ENCODE measurements at regions not wholly inside any gene's neighbourhood (a gene's known extent, or its start where the extent isn't known, plus 50 kb on each side); places are given as distances from the start of the nearest gene placed in this dataset.

- no peaks in the 10 kb centered on the region for H3K79me1 ChIP-seq (ENCODE audit: low read depth, low read length)
- H3K9me3 ChIP-seq (ENCODE audit: insufficient read depth in 2 of 2, low read depth in 1 of 2, low read length in 1 of 2) = no peaks in the 10 kb centered on the region
- H2BK5ac ChIP-seq (ENCODE audit: low read depth, low read length) = no peak overlapping the region
- H3K18ac ChIP-seq (ENCODE audit: extremely low read depth, low read length) = no peak overlapping the region
- CTCF ChIA-PET (ENCODE audit: partially characterized antibody) = interaction anchor here (1.1 to 2.2 kb wide), 2 partner anchors 10 to 41 kb away, joined by 3 to 9 read pairs; no protein-coding TSS in a partner anchor
- H2BK20ac ChIP-seq (ENCODE audit: low read length) = no peak overlapping the region
- H3K14ac ChIP-seq (ENCODE audit: insufficient read length) = no peak overlapping the region
- no peak overlapping the region for H2BK15ac ChIP-seq (ENCODE audit: low read length)
- H4K5ac ChIP-seq (ENCODE audit: insufficient read length, low read depth, low read length) = no peak overlapping the region
- no peak overlapping the region for H2AFZ ChIP-seq (ENCODE audit: low read length)
- WGBS, 2 experiments (ENCODE audit: extremely low coverage in 1 of 2, insufficient coverage in 1 of 2, insufficient read length in 1 of 2, insufficient replicate concordance in 2 of 2, low coverage in 1 of 2, low lambda C conversion rate in 2 of 2, missing lambda C conversion rate in 1 of 2) = 37% methylated on average over 2 of the region's 2 CpGs; no CpG with 5 or more reads in 1 of the 2 experiments
- no peak overlapping the region for H3K4me2 ChIP-seq (ENCODE audit: insufficient read depth in 1 of 2, low read depth in 2 of 2, low read length in 2 of 2)
- no peak overlapping the region for H3K4me3 ChIP-seq (ENCODE audit: extremely low read depth in 1 of 4, insufficient read depth in 2 of 4, low read depth in 3 of 4, low read length in 4 of 4)
- H3K27me3 ChIP-seq (replicated peaks in 1 of 4; ENCODE audit: control insufficient read depth in 3 of 4, extremely low read depth in 1 of 4, insufficient read depth in 3 of 4, low read length in 3 of 4) = no peaks in the 10 kb centered on the region
- no peaks in the 10 kb centered on the region for H3K79me2 ChIP-seq (ENCODE audit: control insufficient read depth in 1 of 2, insufficient read depth in 2 of 2, low read length in 2 of 2)
- H2AK5ac ChIP-seq (ENCODE audit: low read depth, low read length) = no peak overlapping the region
- no peak overlapping the region for H3K9ac ChIP-seq (replicated peaks in 1 of 4; ENCODE audit: extremely low read depth in 1 of 4, low read depth in 3 of 4, low read length in 3 of 4)
- H4K20me1 ChIP-seq (replicated peaks in 1 of 2; ENCODE audit: control insufficient read depth in 1 of 2, insufficient read depth in 2 of 2, low read length in 2 of 2) = no peaks in the 10 kb centered on the region
- POLR2A ChIA-PET (ENCODE audit: partially characterized antibody) = no interaction called here
- H4K8ac ChIP-seq (ENCODE audit: extremely low read depth, insufficient read depth, low read length) = no peak overlapping the region
- H3K4me1 ChIP-seq (replicated peaks in 1 of 4; ENCODE audit: control insufficient read depth in 3 of 4, insufficient read depth in 4 of 4, low read length in 3 of 4) = no peaks in the 10 kb centered on the region
- no peaks in the 10 kb centered on the region for H3K36me3 ChIP-seq (ENCODE audit: control insufficient read depth in 2 of 4, insufficient read depth in 4 of 4, low read length in 3 of 4)
- H2BK12ac ChIP-seq (ENCODE audit: low read depth, low read length) = no peak overlapping the region
- H2BK120ac ChIP-seq (replicated peaks; ENCODE audit: low read depth, low read length) = no peak overlapping the region
- no peak overlapping the region for H3K23ac ChIP-seq (ENCODE audit: insufficient read length)
- DNase-seq (ENCODE audit: low read depth in 1 of 2, low spot score in 2 of 2) (no peak), FAIRE-seq (no peak)
- H3K27ac ChIP-seq (ENCODE audit: low read depth, low read length) = no peak overlapping the region
- no peak overlapping the region for H4K91ac ChIP-seq (replicated peaks; ENCODE audit: insufficient read length, low read length)
- no peaks in the 10 kb centered on the region for H3K23me2 ChIP-seq (ENCODE audit: low read depth, low read length)
- no peak overlapping the region for H3K4ac ChIP-seq (replicated peaks; ENCODE audit: insufficient read length, low read depth, low read length)
- no peak overlapping the region for H3K56ac ChIP-seq (replicated peaks; ENCODE audit: insufficient read length, low read depth, low read length)
- no peak for TF ChIP-seq SP1 (IDR thresholded peaks at IDR 0.05; ENCODE audit: low read depth, low read length)
- TF ChIP-seq EZH2 (IDR thresholded peaks at IDR 0.05; ENCODE audit: low read depth, low read length, severe bottlenecking) = no peak
- no peak for TF ChIP-seq BCL11A (IDR thresholded peaks at IDR 0.05; ENCODE audit: low read depth in 2 of 2, low read length in 2 of 2)
- TF ChIP-seq E2F6 (IDR thresholded peaks at IDR 0.05) = no peak
- no peak for TF ChIP-seq HDAC6 (IDR thresholded peaks at IDR 0.05; ENCODE audit: low read depth, low read length)
- no peak for TF ChIP-seq CTCF (IDR thresholded peaks at IDR 0.05; ENCODE audit: control extremely low read depth in 1 of 3, insufficient read depth in 1 of 3, low read depth in 1 of 3, low read length in 3 of 3)
- TF ChIP-seq ATF3 (IDR thresholded peaks at IDR 0.05; ENCODE audit: insufficient read depth, low read depth, low read length) = no peak
- TF ChIP-seq EGR1 (IDR thresholded peaks at IDR 0.05; ENCODE audit: borderline replicate concordance, low read depth, low read length) = no peak
- TF ChIP-seq SP4 (IDR thresholded peaks at IDR 0.05; ENCODE audit: low read length) = no peak
- TF ChIP-seq BACH1 (IDR thresholded peaks at IDR 0.05; ENCODE audit: low read length) = no peak
Measured at GRCh38 chr4:104870495-104871233, 276.0 kb upstream of the TET2 start.

All from H1 (cell line).